Neural cell (in vitro differentiated cells): ENCODE measurements at regions not wholly inside any gene's neighbourhood (a gene's known extent, or its start where the extent isn't known, plus 50 kb on each side); places are given as distances from the start of the nearest gene placed in this dataset.

Experiments used
- H2AFZ ChIP-seq: fragments of 200-600, 300-800 bp; sonication (generic), shearing (Covaris generic); 2 replicates; pipeline ENCODE4 v1.6.0; 2014; ENCODE audit warnings: low read depth, mild to moderate bottlenecking, antibody characterized with exemption, low read length, moderate library complexity
- H3F3A ChIP-seq: fragments of 200-600 bp; shearing (Covaris generic); 2 replicates; pipeline ENCODE4 v1.6.1; 2016; ENCODE audit warnings: mild to moderate bottlenecking, moderate library complexity, mixed read lengths, antibody characterized with exemption, low read length; ENCODE audit not compliant: insufficient read depth, poor library complexity, severe bottlenecking
- H3K27ac ChIP-seq: fragments of 200-600, 300-800 bp; sonication (generic), shearing (Covaris generic); 2 replicates; pipeline ENCODE4 v1.5.1; 2014; ENCODE audit warnings: mild to moderate bottlenecking, low read length, moderate library complexity
- H3K27me3 ChIP-seq: fragments of 300-800, 200-600 bp; sonication (generic), shearing (Covaris generic); 2 replicates; pipeline ENCODE4 v1.6.0; 2014; ENCODE audit warnings: mild to moderate bottlenecking, low read depth, low read length, moderate library complexity; ENCODE audit not compliant: insufficient read depth
- H3K36me3 ChIP-seq: fragments of 300-800, 200-600 bp; sonication (generic), shearing (Covaris generic); 2 replicates; pipeline ENCODE4 v1.5.1; 2014; ENCODE audit warnings: mild to moderate bottlenecking, antibody characterized with exemption, low read length, moderate library complexity; ENCODE audit not compliant: insufficient read depth
- H3K4me2 ChIP-seq: fragments of 300-800, 200-600 bp; sonication (generic), shearing (Covaris generic); 2 replicates; pipeline ENCODE4 v1.6.0; 2014; ENCODE audit warnings: mild to moderate bottlenecking, low read length
- H3K4me3 ChIP-seq: fragments of 300-800, 200-600 bp; sonication (generic), shearing (Covaris generic); 2 replicates; pipeline ENCODE4 v1.5.1; 2014; ENCODE audit warnings: mild to moderate bottlenecking, low read length, moderate library complexity
- H3K79me2 ChIP-seq: fragments of 200-600 bp; shearing (Covaris generic); replicated peaks from 2 replicates; pipeline ENCODE4 v1.6.0; 2014; ENCODE audit warnings: mild to moderate bottlenecking, low read length, moderate library complexity; ENCODE audit not compliant: insufficient read depth
- H3K9ac ChIP-seq: fragments of 300-800, 200-600 bp; sonication (generic), shearing (Covaris generic); 2 replicates; pipeline ENCODE4 v1.6.1; 2016; ENCODE audit warnings: mild to moderate bottlenecking, low read length, mixed read lengths
- H3K9me2 ChIP-seq: fragments of 200-600 bp; shearing (Covaris generic); 2 replicates; pipeline ENCODE4 v1.6.1; 2016; ENCODE audit warnings: mild to moderate bottlenecking, low read length, mixed read lengths; ENCODE audit not compliant: insufficient read depth
- H3K9me3 ChIP-seq: fragments of 200-600, 300-800 bp; sonication (generic), shearing (Covaris generic); 2 replicates; pipeline ENCODE4 v1.6.1; 2016; ENCODE audit warnings: mild to moderate bottlenecking, mixed run types, low read length, moderate library complexity, mixed read lengths
- H4K20me1 ChIP-seq: fragments of 200-600 bp; shearing (Covaris generic); 2 replicates; pipeline ENCODE4 v1.6.1; 2016; ENCODE audit warnings: mild to moderate bottlenecking, mixed run types; ENCODE audit not compliant: insufficient read depth
- EP300 ChIP-seq: fragments of 450-650 bp; conservative IDR thresholded peaks from 2 replicates; pipeline ENCODE4 v1.6.1; 2014; ENCODE audit warnings: antibody characterized with exemption, mild to moderate bottlenecking, moderate library complexity; ENCODE audit not compliant: poor library complexity, severe bottlenecking
- EZH2 ChIP-seq: fragments of 200-600, 300-800 bp; shearing (Covaris generic), sonication (generic); IDR thresholded peaks from 2 replicates; pipeline ENCODE4 v1.6.1; 2014; ENCODE audit warnings: antibody characterized with exemption, low read length, borderline replicate concordance, mild to moderate bottlenecking; ENCODE audit not compliant: insufficient read depth, poor library complexity, severe bottlenecking
- MXI1 ChIP-seq: fragments of 450-650 bp; conservative IDR thresholded peaks from 2 replicates; pipeline ENCODE4 v1.6.1; 2014; ENCODE audit warnings: antibody characterized with exemption, mild to moderate bottlenecking; ENCODE audit not compliant: poor library complexity, severe bottlenecking
- POLR2AphosphoS5 ChIP-seq: IDR thresholded peaks from 2 replicates; pipeline ENCODE4 v1.6.1; 2012
- RAD21 ChIP-seq: fragments of 450-650 bp; conservative IDR thresholded peaks from 2 replicates; pipeline ENCODE4 v1.6.1; 2014; ENCODE audit warnings: antibody characterized with exemption, mild to moderate bottlenecking, moderate library complexity
- REST ChIP-seq: IDR thresholded peaks from 2 replicates; pipeline ENCODE4 v1.6.1; 2012; ENCODE audit warnings: borderline replicate concordance
- SMC3 ChIP-seq: fragments of 450-650 bp; conservative IDR thresholded peaks from 2 replicates; pipeline ENCODE4 v1.6.1; 2014; ENCODE audit warnings: antibody characterized with exemption, mild to moderate bottlenecking, moderate library complexity; ENCODE audit not compliant: poor library complexity
- TAF1 ChIP-seq: IDR thresholded peaks from 2 replicates; pipeline ENCODE4 v1.6.1; 2012; ENCODE audit warnings: low read depth
- TF ChIP-seq, protein P1 (sequence below): fragments of 450-650 bp; IDR thresholded peaks from 2 replicates; pipeline ENCODE4 v1.5.1; 2014; ENCODE audit warnings: antibody characterized with exemption, mild to moderate bottlenecking, moderate library complexity; ENCODE audit not compliant: poor library complexity, severe bottlenecking

DNA sequence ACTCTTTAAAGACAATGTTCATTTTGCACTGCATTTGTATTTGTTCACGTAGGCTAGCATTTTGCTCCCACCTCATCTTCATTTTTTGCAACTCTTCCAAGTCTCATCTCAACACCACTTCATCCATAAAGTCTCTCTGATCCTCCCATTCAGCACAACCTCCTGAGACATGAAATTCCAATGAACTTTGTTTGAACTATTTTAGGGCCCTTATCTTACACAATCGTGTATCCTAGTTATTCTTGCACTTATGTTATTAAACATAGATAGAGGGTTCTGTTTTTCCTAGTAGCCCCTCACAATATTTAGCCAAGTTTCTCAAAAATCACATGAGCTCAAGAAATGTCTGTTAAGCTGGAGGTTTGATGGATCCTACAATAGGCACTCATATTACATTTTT, 500.5 kb upstream of the ADAMTS5 start:
- Histone ChIP-seq H3K9me2 (no peaks in the 10 kb centered on the region), H3K27ac (no peak overlapping the region), H3K79me2 (no peaks in the 10 kb centered on the region), H3K27me3 (no peaks in the 10 kb centered on the region), H3K9ac (no peak overlapping the region), H3K4me3 (no peak overlapping the region), H3K36me3 (no peaks in the 10 kb centered on the region), H3K4me2 (no peak overlapping the region), H3K9me3 (no peaks in the 10 kb centered on the region), H3F3A (no peaks in the 10 kb centered on the region), H4K20me1 (no peaks in the 10 kb centered on the region), H2AFZ (no peak overlapping the region)
- no peak for TF ChIP-seq REST
- TF ChIP-seq MXI1: no peak
- no peak for TF ChIP-seq RAD21
- TF ChIP-seq, protein P1, sequence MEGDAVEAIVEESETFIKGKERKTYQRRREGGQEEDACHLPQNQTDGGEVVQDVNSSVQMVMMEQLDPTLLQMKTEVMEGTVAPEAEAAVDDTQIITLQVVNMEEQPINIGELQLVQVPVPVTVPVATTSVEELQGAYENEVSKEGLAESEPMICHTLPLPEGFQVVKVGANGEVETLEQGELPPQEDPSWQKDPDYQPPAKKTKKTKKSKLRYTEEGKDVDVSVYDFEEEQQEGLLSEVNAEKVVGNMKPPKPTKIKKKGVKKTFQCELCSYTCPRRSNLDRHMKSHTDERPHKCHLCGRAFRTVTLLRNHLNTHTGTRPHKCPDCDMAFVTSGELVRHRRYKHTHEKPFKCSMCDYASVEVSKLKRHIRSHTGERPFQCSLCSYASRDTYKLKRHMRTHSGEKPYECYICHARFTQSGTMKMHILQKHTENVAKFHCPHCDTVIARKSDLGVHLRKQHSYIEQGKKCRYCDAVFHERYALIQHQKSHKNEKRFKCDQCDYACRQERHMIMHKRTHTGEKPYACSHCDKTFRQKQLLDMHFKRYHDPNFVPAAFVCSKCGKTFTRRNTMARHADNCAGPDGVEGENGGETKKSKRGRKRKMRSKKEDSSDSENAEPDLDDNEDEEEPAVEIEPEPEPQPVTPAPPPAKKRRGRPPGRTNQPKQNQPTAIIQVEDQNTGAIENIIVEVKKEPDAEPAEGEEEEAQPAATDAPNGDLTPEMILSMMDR: no peak
- no peak for TF ChIP-seq POLR2AphosphoS5
- no peak for TF ChIP-seq EP300
- no peak for TF ChIP-seq EZH2
- TF ChIP-seq TAF1: no peak
- TF ChIP-seq SMC3: no peak

- H3F3A ChIP-seq: no peaks in the 10 kb centered on the region
- H2AFZ ChIP-seq: no peak overlapping the region
- no peaks in the 10 kb centered on the region for H3K9me2 ChIP-seq
- H3K4me3 ChIP-seq: no peak overlapping the region
- no peak overlapping the region for H3K27ac ChIP-seq
- no peaks in the 10 kb centered on the region for H3K27me3 ChIP-seq
- no peaks in the 10 kb centered on the region for H3K9me3 ChIP-seq
- no peak overlapping the region for H3K4me2 ChIP-seq
- no peaks in the 10 kb centered on the region for H3K36me3 ChIP-seq
- no peaks in the 10 kb centered on the region for H4K20me1 ChIP-seq
- no peak overlapping the region for H3K9ac ChIP-seq
- no peaks in the 10 kb centered on the region for H3K79me2 ChIP-seq
- no peak for TF ChIP-seq POLR2AphosphoS5
- TF ChIP-seq RAD21: no peak
- TF ChIP-seq MXI1: no peak
- TF ChIP-seq EZH2: no peak
- TF ChIP-seq REST: no peak
- TF ChIP-seq, protein P1: no peak
- no peak for TF ChIP-seq EP300
These were observed 499.3 kb upstream of the ADAMTS5 start for GRCh38 chr21:27466140-27466539.
